ENCODE measurements at regions not wholly inside any gene's neighbourhood (a gene's known extent, or its start where the extent isn't known, plus 50 kb on each side); places are given as distances from the start of the nearest gene placed in this dataset.

- TF ChIP-seq, protein P1, sequence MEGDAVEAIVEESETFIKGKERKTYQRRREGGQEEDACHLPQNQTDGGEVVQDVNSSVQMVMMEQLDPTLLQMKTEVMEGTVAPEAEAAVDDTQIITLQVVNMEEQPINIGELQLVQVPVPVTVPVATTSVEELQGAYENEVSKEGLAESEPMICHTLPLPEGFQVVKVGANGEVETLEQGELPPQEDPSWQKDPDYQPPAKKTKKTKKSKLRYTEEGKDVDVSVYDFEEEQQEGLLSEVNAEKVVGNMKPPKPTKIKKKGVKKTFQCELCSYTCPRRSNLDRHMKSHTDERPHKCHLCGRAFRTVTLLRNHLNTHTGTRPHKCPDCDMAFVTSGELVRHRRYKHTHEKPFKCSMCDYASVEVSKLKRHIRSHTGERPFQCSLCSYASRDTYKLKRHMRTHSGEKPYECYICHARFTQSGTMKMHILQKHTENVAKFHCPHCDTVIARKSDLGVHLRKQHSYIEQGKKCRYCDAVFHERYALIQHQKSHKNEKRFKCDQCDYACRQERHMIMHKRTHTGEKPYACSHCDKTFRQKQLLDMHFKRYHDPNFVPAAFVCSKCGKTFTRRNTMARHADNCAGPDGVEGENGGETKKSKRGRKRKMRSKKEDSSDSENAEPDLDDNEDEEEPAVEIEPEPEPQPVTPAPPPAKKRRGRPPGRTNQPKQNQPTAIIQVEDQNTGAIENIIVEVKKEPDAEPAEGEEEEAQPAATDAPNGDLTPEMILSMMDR (conservative IDR thresholded peaks at IDR 0.05 in 1 of 2, IDR thresholded peaks at IDR 0.05 in 1 of 2; ENCODE audit: low read depth in 1 of 2, low read length in 2 of 2): no peak
- TF ChIP-seq EZH2 (IDR thresholded peaks at IDR 0.05; ENCODE audit: low read length, missing control alignments): no peak
Observed at GRCh38 chr20:19138758-19139157, 73.7 kb upstream of the SLC24A3 start.
